ENCODE measurements at regions not wholly inside any gene's neighbourhood (a gene's known extent, or its start where the extent isn't known, plus 50 kb on each side); places are given as distances from the start of the nearest gene placed in this dataset.

DNA sequence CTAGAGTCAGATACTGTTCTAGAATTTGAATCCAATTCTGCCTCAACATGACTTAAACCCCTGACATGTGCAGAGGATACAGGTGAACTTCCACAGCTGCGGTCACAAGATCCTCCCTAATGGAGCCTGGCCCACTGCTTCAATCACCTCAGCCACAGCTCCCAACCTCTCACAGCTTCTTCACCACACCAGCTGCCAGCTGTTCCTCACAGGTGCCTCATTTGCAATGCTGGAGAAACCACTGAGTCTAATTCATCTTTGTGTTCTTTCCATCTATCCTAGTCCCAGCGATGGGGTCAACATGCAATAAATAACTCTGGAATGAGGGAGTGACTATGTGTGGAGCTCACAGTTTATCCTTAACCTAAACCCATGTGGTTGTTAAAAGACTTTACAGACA is 72.0 kb upstream of the MAF start:
- DNase-seq (ENCODE audit: low spot score) = no peak
- intact Hi-C loops (cut with DNase I) = no loop called here
- no peak overlapping the region for H3K4me3 ChIP-seq
- H3K36me3 ChIP-seq = no peaks in the 10 kb centered on the region
- H3K4me1 ChIP-seq (replicated peaks) = no peaks in the 10 kb centered on the region
- no peaks in the 10 kb centered on the region for H3K27me3 ChIP-seq (replicated peaks; ENCODE audit: insufficient read depth)
- TF ChIP-seq POLR2AphosphoS5 (IDR thresholded peaks at IDR 0.05) = no peak
- no peak for TF ChIP-seq POLR2A (IDR thresholded peaks at IDR 0.05)
- TF ChIP-seq CTCF (IDR thresholded peaks at IDR 0.05) = no peak
- H3K27ac ChIP-seq = no peak overlapping the region
- H3K9me3 ChIP-seq = no peaks in the 10 kb centered on the region
- 83% methylated on average over 2 of the region's 2 CpGs for WGBS

DNA sequence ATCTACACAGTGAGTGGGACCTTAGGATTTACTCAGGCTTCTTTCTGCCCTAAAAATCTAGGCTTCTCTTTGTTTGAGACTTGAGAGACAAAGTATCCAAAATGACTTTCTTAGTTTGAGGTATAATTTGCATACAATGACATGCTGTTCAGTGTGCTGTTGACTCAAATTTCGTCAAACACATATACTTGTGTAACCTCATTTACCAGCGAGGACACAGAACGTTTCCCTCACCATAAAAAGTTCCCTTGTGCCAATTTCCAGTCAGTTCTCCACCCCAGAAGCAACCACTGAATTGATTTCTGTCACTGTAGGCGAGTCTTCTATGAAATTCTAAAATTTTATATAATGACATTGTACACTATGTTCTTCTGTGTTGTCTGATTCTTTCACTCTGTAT is 68.0 kb upstream of the MAF start:
- Histone ChIP-seq H3K4me1 (replicated peaks) (no peaks in the 10 kb centered on the region), H3K27ac (peak overlapping the region in 1 of 2 donors; percentile 24), H3K9me3 (no peaks in the 10 kb centered on the region), H3K4me3 (no peak overlapping the region), H3K27me3 (replicated peaks; ENCODE audit: insufficient read depth) (no peaks in the 10 kb centered on the region), H3K36me3 (no peaks in the 10 kb centered on the region)
- intact Hi-C loops (cut with DNase I) = no loop called here
- WGBS = 55% methylated on average over 4 of the region's 4 CpGs
- no peak for TF ChIP-seq POLR2A (IDR thresholded peaks at IDR 0.05)
- no peak for TF ChIP-seq POLR2AphosphoS5 (IDR thresholded peaks at IDR 0.05)
- TF ChIP-seq CTCF (IDR thresholded peaks at IDR 0.05) = no peak
- DNase-seq (ENCODE audit: low spot score) = no peak

DNA sequence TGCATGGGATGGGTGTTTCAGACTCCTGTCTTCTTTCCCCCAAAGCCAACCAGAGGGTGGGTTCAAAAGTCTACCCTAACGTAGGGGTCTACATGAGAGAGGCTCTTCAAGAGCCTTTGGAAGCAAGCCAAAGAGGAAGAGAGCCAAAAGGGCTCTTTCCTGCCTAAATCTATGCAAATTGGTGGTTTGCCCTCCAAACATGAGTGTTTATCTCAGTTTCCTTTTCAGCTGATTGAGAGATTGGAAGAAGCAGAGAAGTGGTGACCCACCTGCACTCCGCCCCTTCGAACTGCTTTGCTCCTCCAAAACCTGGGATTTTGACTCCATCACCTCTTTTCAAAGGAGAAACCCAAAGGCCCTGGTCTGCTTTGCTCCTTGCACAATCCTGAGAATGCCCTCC is 65.4 kb upstream of the MAF start:
- Histone ChIP-seq H3K36me3 (no peaks in the 10 kb centered on the region), H3K4me1 (replicated peaks) (no peaks in the 10 kb centered on the region), H3K27me3 (replicated peaks; ENCODE audit: insufficient read depth) (no peaks in the 10 kb centered on the region), H3K4me3 (no peak overlapping the region), H3K27ac (no peak overlapping the region), H3K9me3 (no peaks in the 10 kb centered on the region)
- no peak for DNase-seq (ENCODE audit: low spot score)
- 86% methylated on average over 3 of the region's 3 CpGs for WGBS
- intact Hi-C loops (cut with DNase I) = no loop called here
- TF ChIP-seq CTCF (IDR thresholded peaks at IDR 0.05) (no peak), POLR2A (IDR thresholded peaks at IDR 0.05) (no peak), POLR2AphosphoS5 (IDR thresholded peaks at IDR 0.05) (no peak)

DNA sequence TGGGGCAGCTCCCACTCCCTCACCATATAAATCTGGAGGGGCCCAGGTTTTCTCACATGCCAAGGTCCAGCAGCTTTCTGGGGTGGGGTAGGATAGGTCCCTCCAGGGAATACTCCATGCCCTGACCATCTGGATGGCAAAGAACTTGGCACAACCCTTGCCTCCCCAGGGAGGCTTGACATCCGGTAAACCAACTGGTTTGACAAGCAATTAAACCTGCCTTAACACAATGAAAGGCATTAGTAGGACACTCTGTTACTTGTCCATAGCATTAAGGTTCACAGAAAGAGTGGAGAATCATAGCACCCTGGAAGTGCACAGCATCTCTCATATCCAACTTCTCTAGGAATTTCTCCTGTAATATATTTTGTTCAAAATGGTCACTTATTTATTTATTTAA is 63.9 kb upstream of the MAF start:
- no peaks in the 10 kb centered on the region for H3K27me3 ChIP-seq (replicated peaks; ENCODE audit: insufficient read depth)
- peak; percentile 31 for DNase-seq (ENCODE audit: low spot score)
- WGBS = 44% methylated on average over 1 of the region's 1 CpG
- TF ChIP-seq POLR2AphosphoS5 (IDR thresholded peaks at IDR 0.05) (peak; percentile 73), POLR2A (IDR thresholded peaks at IDR 0.05) (no peak)
- H3K36me3 ChIP-seq = no peaks in the 10 kb centered on the region
- H3K27ac ChIP-seq = no peak overlapping the region
- H3K9me3 ChIP-seq = no peaks in the 10 kb centered on the region
- no peak overlapping the region for H3K4me3 ChIP-seq
- H3K4me1 ChIP-seq (replicated peaks) = no peaks in the 10 kb centered on the region
- intact Hi-C loops (cut with DNase I) = no loop called here

GRCh38 chr16:79662669-79663313 is 62.3 kb upstream of the MAF start:
- Histone ChIP-seq H3K9me3 (no peaks in the 10 kb centered on the region), H3K36me3 (no peaks in the 10 kb centered on the region), H3K27ac (no peak overlapping the region), H3K4me1 (replicated peaks) (no peaks in the 10 kb centered on the region), H3K4me3 (no peak overlapping the region), H3K27me3 (replicated peaks; ENCODE audit: insufficient read depth) (no peaks in the 10 kb centered on the region)
- intact Hi-C loops (cut with DNase I) = no loop called here
- TF ChIP-seq CTCF (IDR thresholded peaks at IDR 0.05) (no peak), POLR2AphosphoS5 (IDR thresholded peaks at IDR 0.05) (no peak), POLR2A (IDR thresholded peaks at IDR 0.05) (no peak)
- no peak for DNase-seq (ENCODE audit: low spot score)
- 83% methylated on average over 5 of the region's 5 CpGs for WGBS
